Uterus (tissue), 2 donors: ENCODE measurements at regions not wholly inside any gene's neighbourhood (a gene's known extent, or its start where the extent isn't known, plus 50 kb on each side); places are given as distances from the start of the nearest gene placed in this dataset.

Source experiments
- POLR2A ChIP-seq, 2 donors: fragments of 450-650 bp; IDR thresholded peaks; one replicate each; pipeline ENCODE4 v1.6.1; 2016; ENCODE audit warnings: antibody characterized with exemption in 2 of 2, mild to moderate bottlenecking in 1 of 2, moderate library complexity in 1 of 2
- TF ChIP-seq, protein P1 (sequence below), 4 experiments: fragments of 200-600 bp in 2 of 4; fragments of 450-650 bp in 2 of 4; sonication (generic) in 2 of 4; IDR thresholded peaks; one replicate each; pipeline ENCODE4 v1.5.1; 2016 to 2019; ENCODE audit warnings: antibody characterized with exemption in 4 of 4, mild to moderate bottlenecking in 2 of 4, moderate library complexity in 1 of 4

- TF ChIP-seq, protein P1, sequence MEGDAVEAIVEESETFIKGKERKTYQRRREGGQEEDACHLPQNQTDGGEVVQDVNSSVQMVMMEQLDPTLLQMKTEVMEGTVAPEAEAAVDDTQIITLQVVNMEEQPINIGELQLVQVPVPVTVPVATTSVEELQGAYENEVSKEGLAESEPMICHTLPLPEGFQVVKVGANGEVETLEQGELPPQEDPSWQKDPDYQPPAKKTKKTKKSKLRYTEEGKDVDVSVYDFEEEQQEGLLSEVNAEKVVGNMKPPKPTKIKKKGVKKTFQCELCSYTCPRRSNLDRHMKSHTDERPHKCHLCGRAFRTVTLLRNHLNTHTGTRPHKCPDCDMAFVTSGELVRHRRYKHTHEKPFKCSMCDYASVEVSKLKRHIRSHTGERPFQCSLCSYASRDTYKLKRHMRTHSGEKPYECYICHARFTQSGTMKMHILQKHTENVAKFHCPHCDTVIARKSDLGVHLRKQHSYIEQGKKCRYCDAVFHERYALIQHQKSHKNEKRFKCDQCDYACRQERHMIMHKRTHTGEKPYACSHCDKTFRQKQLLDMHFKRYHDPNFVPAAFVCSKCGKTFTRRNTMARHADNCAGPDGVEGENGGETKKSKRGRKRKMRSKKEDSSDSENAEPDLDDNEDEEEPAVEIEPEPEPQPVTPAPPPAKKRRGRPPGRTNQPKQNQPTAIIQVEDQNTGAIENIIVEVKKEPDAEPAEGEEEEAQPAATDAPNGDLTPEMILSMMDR (IDR thresholded peaks at IDR 0.05): no peak
- no peak for TF ChIP-seq POLR2A (IDR thresholded peaks at IDR 0.05)
These were observed 68.7 kb upstream of the MDFIC start for GRCh38 chr7:114853189-114853588.
